ENCODE measurements at regions not wholly inside any gene's neighbourhood (a gene's known extent, or its start where the extent isn't known, plus 50 kb on each side); places are given as distances from the start of the nearest gene placed in this dataset.

DNA sequence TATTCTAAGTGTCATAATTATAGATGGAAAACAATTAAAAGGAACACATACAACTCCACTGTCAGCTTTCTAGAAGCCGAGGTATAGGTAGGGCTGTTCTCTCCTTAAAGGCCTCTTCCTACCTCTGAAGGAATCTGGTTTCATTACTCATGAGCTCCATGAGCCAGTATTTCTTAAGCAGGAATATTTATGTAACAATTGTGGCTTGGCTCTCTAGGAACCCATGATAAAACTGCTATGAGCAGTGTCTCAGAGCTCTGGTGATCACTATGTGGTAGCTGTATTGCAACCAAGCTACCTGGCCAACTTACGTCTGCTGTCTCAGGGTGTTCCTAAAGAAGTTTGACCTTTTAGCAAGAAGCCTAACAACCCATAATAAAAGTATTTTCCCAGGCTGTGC lies 157.7 kb downstream of the CEP120 start:
- no peak for TF ChIP-seq POLR2A (IDR thresholded peaks at IDR 0.05)
- TF ChIP-seq, protein P1, sequence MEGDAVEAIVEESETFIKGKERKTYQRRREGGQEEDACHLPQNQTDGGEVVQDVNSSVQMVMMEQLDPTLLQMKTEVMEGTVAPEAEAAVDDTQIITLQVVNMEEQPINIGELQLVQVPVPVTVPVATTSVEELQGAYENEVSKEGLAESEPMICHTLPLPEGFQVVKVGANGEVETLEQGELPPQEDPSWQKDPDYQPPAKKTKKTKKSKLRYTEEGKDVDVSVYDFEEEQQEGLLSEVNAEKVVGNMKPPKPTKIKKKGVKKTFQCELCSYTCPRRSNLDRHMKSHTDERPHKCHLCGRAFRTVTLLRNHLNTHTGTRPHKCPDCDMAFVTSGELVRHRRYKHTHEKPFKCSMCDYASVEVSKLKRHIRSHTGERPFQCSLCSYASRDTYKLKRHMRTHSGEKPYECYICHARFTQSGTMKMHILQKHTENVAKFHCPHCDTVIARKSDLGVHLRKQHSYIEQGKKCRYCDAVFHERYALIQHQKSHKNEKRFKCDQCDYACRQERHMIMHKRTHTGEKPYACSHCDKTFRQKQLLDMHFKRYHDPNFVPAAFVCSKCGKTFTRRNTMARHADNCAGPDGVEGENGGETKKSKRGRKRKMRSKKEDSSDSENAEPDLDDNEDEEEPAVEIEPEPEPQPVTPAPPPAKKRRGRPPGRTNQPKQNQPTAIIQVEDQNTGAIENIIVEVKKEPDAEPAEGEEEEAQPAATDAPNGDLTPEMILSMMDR (IDR thresholded peaks at IDR 0.05 in 4 of 5, conservative IDR thresholded peaks at IDR 0.05 in 1 of 5) = no peak
